Left kidney (tissue), 1 donor: ENCODE measurements at regions not wholly inside any gene's neighbourhood (a gene's known extent, or its start where the extent isn't known, plus 50 kb on each side); places are given as distances from the start of the nearest gene placed in this dataset.
"Not testable (repeated sequence)": the region's sequence is repeated elsewhere in the genome, so short reads cannot be mapped to it uniquely, and the experiment has no call there.

ENCODE experiments used
- DNase-seq: peaks from one replicate; pipeline ENCODE4 v3.0.0-alpha.2; 2013

- DNase-seq = no peak
Observed at GRCh38 chr7:106749165-106749564, 88.2 kb upstream of the CCDC71L start.

GRCh38 chr7:106750773-106751172, 89.8 kb upstream of the CCDC71L start:
- DNase-seq = no peak

- DNase-seq = no peak
Observed at GRCh38 chr7:106752367-106752766, 91.4 kb upstream of the CCDC71L start.

- DNase-seq = not testable (repeated sequence)
Observed at GRCh38 chr7:106755024-106755423, 94.1 kb upstream of the CCDC71L start.

- DNase-seq = no peak
Observed at GRCh38 chr7:106755641-106756040, 94.7 kb upstream of the CCDC71L start.

GRCh38 chr7:106756071-106756470, 95.1 kb upstream of the CCDC71L start:
- no peak for DNase-seq

- DNase-seq = no peak
Observed at GRCh38 chr7:106756884-106757283, 95.9 kb upstream of the CCDC71L start.

- DNase-seq = no peak
Observed at GRCh38 chr7:106757846-106758245, 96.9 kb upstream of the CCDC71L start.

- DNase-seq = not testable (repeated sequence)
Observed at GRCh38 chr7:106762845-106763244, 101.9 kb upstream of the CCDC71L start.

- no peak for DNase-seq
Observed at GRCh38 chr7:106763717-106764116, 101.4 kb upstream of the PIK3CG start.

GRCh38 chr7:106765727-106766355, 99.2 kb upstream of the PIK3CG start:
- DNase-seq = no peak

- no peak for DNase-seq
Observed at GRCh38 chr7:106766551-106766950, 98.5 kb upstream of the PIK3CG start.

- DNase-seq = no peak
Observed at GRCh38 chr7:106767078-106767477, 98.0 kb upstream of the PIK3CG start.

- DNase-seq = no peak
Observed at GRCh38 chr7:106767498-106768323, 97.4 kb upstream of the PIK3CG start.

- no peak for DNase-seq
Observed at GRCh38 chr7:106768324-106768751, 96.7 kb upstream of the PIK3CG start.

- no peak for DNase-seq
Observed at GRCh38 chr7:106770191-106770590, 94.9 kb upstream of the PIK3CG start.

- peak; percentile 18 for DNase-seq
Observed at GRCh38 chr7:106772655-106773108, 92.4 kb upstream of the PIK3CG start.

- DNase-seq = no peak
Observed at GRCh38 chr7:106773228-106773627, 91.9 kb upstream of the PIK3CG start.

- DNase-seq = no peak
Observed at GRCh38 chr7:106773721-106774120, 91.4 kb upstream of the PIK3CG start.

- no peak for DNase-seq
Observed at GRCh38 chr7:106774213-106774767, 90.8 kb upstream of the PIK3CG start.

GRCh38 chr7:106774768-106775551, 90.1 kb upstream of the PIK3CG start:
- DNase-seq = no peak

GRCh38 chr7:106775552-106775936, 89.5 kb upstream of the PIK3CG start:
- no peak for DNase-seq
